Lower leg skin (tissue), 4 donors: ENCODE measurements at regions not wholly inside any gene's neighbourhood (a gene's known extent, or its start where the extent isn't known, plus 50 kb on each side); places are given as distances from the start of the nearest gene placed in this dataset.

ENCODE experiments used
- DNase-seq, 2 donors: peaks; one replicate each; pipeline ENCODE4 v3.0.0-alpha.2; 2019; ENCODE audit warnings: low spot score in 2 of 2
- H3K4me3 ChIP-seq: fragments of 200-600 bp; sonication (generic); 2 replicates; pipeline ENCODE4 v1.5.1; 2017; ENCODE audit warnings: mild to moderate bottlenecking, low read depth; ENCODE audit not compliant: poor library complexity, severe bottlenecking
- POLR2A ChIP-seq, 2 donors: fragments of 450-650 bp; IDR thresholded peaks; one replicate each; pipeline ENCODE4 v1.6.1; 2016 to 2017; ENCODE audit warnings: antibody characterized with exemption in 2 of 2, mild to moderate bottlenecking in 1 of 2, moderate library complexity in 1 of 2
- WGBS, 2 donors: methylation state at CpG; one replicate each; pipeline ENCODE4 v1.1.5; 2018; 5-methylcytosine and 5-hydroxymethylcytosine counted together
- intact Hi-C: fragments of 100-400 bp; cut with DNase I; formaldehyde crosslinking; loops from one replicate; pipeline ENCODE4 v1.15.0; 2023; ENCODE audit warnings: low total_unique reads
- TF ChIP-seq, protein P1 (sequence below), 3 donors: fragments of 450-650 bp; IDR thresholded peaks; one replicate each; pipeline ENCODE4 v1.5.1; 2016; ENCODE audit warnings: antibody characterized with exemption in 3 of 3, mild to moderate bottlenecking in 3 of 3, moderate library complexity in 2 of 3

DNA sequence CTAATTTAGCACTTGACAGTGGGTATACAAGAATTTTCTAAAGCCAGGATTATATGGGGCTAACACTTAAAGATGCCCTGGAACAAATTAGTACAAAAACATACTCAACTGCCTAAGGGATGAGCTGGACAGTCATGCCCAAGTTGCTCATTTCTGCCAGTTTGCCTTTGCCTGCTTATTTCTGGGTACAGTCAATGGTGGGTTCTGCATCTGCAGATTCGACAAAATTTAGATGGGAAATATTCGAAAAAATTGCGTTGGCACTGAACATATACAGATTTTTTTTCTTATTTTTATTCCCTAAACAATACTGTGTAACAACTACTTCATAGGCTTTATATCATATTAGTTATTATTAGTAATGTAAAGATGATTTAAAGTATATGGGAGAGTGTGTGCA lies 591.9 kb downstream of the EPM2A start:
- TF ChIP-seq POLR2A (IDR thresholded peaks at IDR 0.05) = no peak
- TF ChIP-seq, protein P1, sequence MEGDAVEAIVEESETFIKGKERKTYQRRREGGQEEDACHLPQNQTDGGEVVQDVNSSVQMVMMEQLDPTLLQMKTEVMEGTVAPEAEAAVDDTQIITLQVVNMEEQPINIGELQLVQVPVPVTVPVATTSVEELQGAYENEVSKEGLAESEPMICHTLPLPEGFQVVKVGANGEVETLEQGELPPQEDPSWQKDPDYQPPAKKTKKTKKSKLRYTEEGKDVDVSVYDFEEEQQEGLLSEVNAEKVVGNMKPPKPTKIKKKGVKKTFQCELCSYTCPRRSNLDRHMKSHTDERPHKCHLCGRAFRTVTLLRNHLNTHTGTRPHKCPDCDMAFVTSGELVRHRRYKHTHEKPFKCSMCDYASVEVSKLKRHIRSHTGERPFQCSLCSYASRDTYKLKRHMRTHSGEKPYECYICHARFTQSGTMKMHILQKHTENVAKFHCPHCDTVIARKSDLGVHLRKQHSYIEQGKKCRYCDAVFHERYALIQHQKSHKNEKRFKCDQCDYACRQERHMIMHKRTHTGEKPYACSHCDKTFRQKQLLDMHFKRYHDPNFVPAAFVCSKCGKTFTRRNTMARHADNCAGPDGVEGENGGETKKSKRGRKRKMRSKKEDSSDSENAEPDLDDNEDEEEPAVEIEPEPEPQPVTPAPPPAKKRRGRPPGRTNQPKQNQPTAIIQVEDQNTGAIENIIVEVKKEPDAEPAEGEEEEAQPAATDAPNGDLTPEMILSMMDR (IDR thresholded peaks at IDR 0.05) = no peak
- no peak overlapping the region for H3K4me3 ChIP-seq
- intact Hi-C loops = no loop called here
- DNase-seq = no peak
- 89% methylated on average over 3 of the region's 3 CpGs for WGBS, 2 donors

DNA sequence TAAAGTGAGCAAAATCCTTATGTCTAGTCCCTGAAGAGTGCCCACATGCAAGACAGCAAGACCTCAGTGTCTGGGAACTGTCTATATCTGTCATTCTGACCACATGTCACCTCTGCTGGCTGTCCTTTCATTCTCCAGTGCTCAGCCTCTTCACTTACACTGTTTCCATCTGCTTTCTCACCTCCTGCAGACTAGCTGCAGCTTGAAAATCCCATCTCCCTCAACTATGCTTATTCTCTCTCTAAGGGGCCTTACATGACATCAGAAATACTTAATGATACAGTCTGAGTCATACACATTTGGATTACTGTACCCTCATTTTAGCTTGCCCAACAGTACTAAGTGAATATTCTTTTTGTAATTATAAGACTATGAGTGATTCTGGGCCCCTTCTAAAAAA lies 587.8 kb downstream of the EPM2A start:
- H3K4me3 ChIP-seq = no peak overlapping the region
- DNase-seq = no peak
- TF ChIP-seq, protein P1 (IDR thresholded peaks at IDR 0.05) = no peak
- TF ChIP-seq POLR2A (IDR thresholded peaks at IDR 0.05) = no peak
- intact Hi-C loops = no loop called here

DNA sequence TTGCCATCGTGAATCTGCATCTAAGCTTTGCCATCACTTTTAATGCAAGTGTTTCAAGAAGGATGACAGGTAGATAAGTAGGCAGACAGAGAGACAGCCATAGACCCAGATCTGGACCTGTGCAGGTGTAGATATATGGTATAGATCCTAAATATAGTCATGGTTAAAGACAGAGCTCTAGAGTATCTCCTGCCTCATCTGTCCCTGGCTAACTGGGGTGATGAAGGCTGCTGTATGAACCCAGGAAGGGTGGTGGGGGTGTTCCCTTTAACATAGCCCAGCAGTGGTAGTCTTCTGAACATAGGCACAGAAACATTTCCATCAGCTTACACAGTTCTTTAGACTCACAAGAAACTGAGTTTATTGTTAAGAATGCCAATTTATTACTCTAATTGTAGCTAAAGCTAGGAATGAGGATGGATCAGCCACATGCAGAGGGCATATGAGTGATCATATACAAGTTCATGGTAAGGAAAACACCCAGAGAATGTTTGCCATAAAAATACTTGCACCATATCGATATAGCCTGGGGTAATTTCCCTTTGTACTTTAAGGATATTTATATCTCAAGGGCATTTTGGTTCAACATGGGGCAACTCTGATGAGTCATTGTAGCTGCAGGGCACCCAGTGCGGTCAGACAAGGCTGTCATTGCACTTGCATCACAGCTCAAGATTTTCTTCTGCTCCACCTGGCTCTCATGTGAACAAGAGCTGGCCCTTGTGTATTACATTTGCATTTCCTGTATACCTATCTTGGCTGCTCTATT lies 587.2 kb downstream of the EPM2A start:
- WGBS, 2 donors = 50 to 59% methylated on average over 3 of the region's 3 CpGs
- no peak overlapping the region for H3K4me3 ChIP-seq
- TF ChIP-seq, protein P1 (IDR thresholded peaks at IDR 0.05) = no peak
- no peak for TF ChIP-seq POLR2A (IDR thresholded peaks at IDR 0.05)
- DNase-seq = no peak
- intact Hi-C loops = no loop called here

DNA sequence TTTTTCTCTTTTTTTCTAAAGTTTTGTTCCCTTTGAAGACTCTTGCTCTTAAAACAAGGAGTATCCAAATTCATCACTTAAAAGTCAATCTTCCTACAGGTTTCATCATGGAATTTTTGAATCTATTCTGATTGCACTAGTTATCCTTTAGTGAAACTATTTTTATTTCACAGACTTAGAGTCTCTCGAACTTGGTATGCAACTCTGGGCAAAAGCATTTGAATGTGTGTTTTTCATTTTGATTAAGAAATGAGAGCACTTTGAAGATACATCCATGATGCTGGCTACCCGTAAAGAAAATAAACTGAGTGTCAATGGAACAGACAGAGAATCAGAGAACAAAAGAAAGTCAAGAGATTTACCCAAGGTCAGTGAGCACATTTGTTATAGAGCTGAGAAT lies 586.5 kb downstream of the EPM2A start:
- intact Hi-C loops = no loop called here
- no peak overlapping the region for H3K4me3 ChIP-seq
- DNase-seq = no peak
- WGBS, 2 donors = 54 to 60% methylated on average over 2 of the region's 2 CpGs
- no peak for TF ChIP-seq POLR2A (IDR thresholded peaks at IDR 0.05)
- TF ChIP-seq, protein P1 (IDR thresholded peaks at IDR 0.05) = no peak

DNA sequence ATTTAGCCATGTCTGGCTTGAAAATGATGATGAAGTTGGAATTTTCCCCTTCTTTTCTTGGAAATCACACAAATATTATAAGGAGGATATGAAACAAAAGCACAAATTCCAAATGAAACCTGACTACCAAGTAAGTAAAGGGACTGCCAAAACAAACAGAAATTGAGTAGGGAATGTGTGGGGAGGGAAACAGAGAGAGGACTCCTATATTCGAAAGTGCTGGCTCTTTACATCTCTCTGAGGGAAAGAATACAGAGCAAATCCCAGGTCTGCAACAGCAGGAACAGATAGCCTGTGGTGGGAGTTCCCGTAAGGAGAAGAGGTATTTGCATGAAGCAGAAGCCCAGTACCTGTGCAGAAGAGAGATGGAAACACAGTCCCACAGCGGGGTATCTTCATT lies 583.7 kb downstream of the EPM2A start:
- TF ChIP-seq POLR2A (IDR thresholded peaks at IDR 0.05) = no peak
- TF ChIP-seq, protein P1 (IDR thresholded peaks at IDR 0.05) = no peak
- 79 to 88% methylated on average over 3 of the region's 3 CpGs for WGBS, 2 donors
- intact Hi-C loops = no loop called here
- DNase-seq = no peak
- no peak overlapping the region for H3K4me3 ChIP-seq

DNA sequence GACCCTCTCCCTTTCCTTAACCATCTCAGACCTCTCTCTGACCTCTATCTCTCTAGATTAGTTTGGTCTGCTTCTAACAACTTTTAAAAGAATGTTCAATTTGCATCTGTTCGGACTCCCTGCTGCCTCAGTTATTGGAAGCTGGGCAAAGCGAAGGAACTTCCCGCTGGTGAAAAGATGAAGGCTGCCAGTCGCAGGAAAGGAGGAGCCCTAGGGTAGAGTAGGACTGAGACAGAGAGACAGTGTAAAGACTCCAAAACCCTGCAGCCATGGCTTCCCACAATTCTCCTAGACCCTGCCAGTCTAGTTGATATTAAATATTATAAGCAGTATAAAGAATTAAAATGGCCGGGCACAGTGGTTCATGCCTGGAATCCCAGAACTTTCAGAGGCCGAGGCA lies 581.8 kb downstream of the EPM2A start:
- WGBS, 2 donors = 79 to 84% methylated on average over 6 of the region's 6 CpGs
- no peak for DNase-seq
- H3K4me3 ChIP-seq = no peak overlapping the region
- intact Hi-C loops = no loop called here
- TF ChIP-seq, protein P1 (IDR thresholded peaks at IDR 0.05) = no peak
- no peak for TF ChIP-seq POLR2A (IDR thresholded peaks at IDR 0.05)
